Natural killer cell (primary cell): ENCODE measurements at regions not wholly inside any gene's neighbourhood (a gene's known extent, or its start where the extent isn't known, plus 50 kb on each side); places are given as distances from the start of the nearest gene placed in this dataset.

Experiments used
- ATAC-seq, 3 donors: fragments of 150-1000 bp in 2 of 3; fragments of 200-7000 bp in 1 of 3; cut with Tn5 transposase; 1 replicate in 1 of 3; 2 replicates in 2 of 3; pipeline ENCODE4 v1.10.0; 2021; ENCODE audit warnings: mild to moderate bottlenecking in 2 of 3, moderate library complexity in 2 of 3
- DNase-seq, 2 donors: peaks; one replicate each; pipeline versions ENCODE4 v3.0.0 to v3.0.0-alpha.2; 2013 to 2021; ENCODE audit warnings: mixed read lengths in 1 of 2
- H3K27ac ChIP-seq: one replicate; pipeline ENCODE4 v1.5.1; 2013; ENCODE audit warnings: mild to moderate bottlenecking, low read length
- H3K27me3 ChIP-seq: one replicate; pipeline ENCODE4 v1.6.1; 2013; ENCODE audit warnings: low read length; ENCODE audit not compliant: control insufficient read depth, insufficient read depth
- H3K36me3 ChIP-seq: one replicate; pipeline ENCODE4 v1.6.1; 2013; ENCODE audit warnings: low read length; ENCODE audit not compliant: control insufficient read depth, insufficient read depth
- H3K4me1 ChIP-seq: one replicate; pipeline ENCODE4 v1.6.1; 2013; ENCODE audit warnings: low read length; ENCODE audit not compliant: control insufficient read depth, insufficient read depth
- H3K4me3 ChIP-seq: one replicate; pipeline ENCODE4 v1.5.1; 2013; ENCODE audit warnings: low read length
- H3K9me3 ChIP-seq: one replicate; pipeline ENCODE4 v1.6.1; 2013; ENCODE audit warnings: low read length; ENCODE audit not compliant: control insufficient read depth, insufficient read depth
- H3K27ac Mint-ChIP-seq, 2 donors: one replicate each; pipeline ENCODE4 v1.8.0; 2022; ENCODE audit warnings: mild to moderate bottlenecking in 2 of 2, mixed read lengths in 2 of 2, moderate library complexity in 1 of 2
- H3K27me3 Mint-ChIP-seq, 2 donors: one replicate each; pipeline ENCODE4 v1.8.0; 2022; ENCODE audit warnings: low read depth in 2 of 2, mixed read lengths in 2 of 2
- H3K36me3 Mint-ChIP-seq: one replicate; pipeline ENCODE4 v1.8.0; 2022; ENCODE audit warnings: mixed read lengths
- H3K4me1 Mint-ChIP-seq, 2 donors: one replicate each; pipeline ENCODE4 v1.8.0; 2022; ENCODE audit warnings: mixed read lengths in 2 of 2
- H3K4me3 Mint-ChIP-seq: one replicate; pipeline ENCODE4 v1.8.0; 2022; ENCODE audit warnings: mild to moderate bottlenecking, moderate library complexity, mixed read lengths
- H3K9me3 Mint-ChIP-seq, 2 donors: one replicate each; pipeline ENCODE4 v1.8.0; 2022; ENCODE audit warnings: mixed read lengths in 2 of 2
- CTCF ChIP-seq: fragments of 200-600 bp; IDR thresholded peaks from one replicate; pipeline ENCODE4 v1.8.0; 2022; ENCODE audit warnings: antibody characterized with exemption
- WGBS: methylation state at CpG from one replicate; pipeline ENCODE4 v1.1.7; 2013; ENCODE audit warnings: missing lambda C conversion rate; ENCODE audit not compliant: insufficient coverage; 5-methylcytosine and 5-hydroxymethylcytosine counted together
- intact Hi-C: fragments of 100-400 bp; cut with micrococcal nuclease; formaldehyde crosslinking; loops from one replicate; pipeline ENCODE4 v1.14.2; 2022

- Histone ChIP-seq H3K4me1 (no peaks in the 10 kb centered on the region), H3K9me3 (no peaks in the 10 kb centered on the region), H3K36me3 (no peaks in the 10 kb centered on the region), H3K27me3 (no peaks in the 10 kb centered on the region), H3K4me3 (no peak overlapping the region), H3K27ac (no peak overlapping the region)
- H3K27me3 Mint-ChIP-seq: peaks cover 10 to 11% of the 10 kb centered on the region in 2 donors
- no peak for ATAC-seq
- no peak overlapping the region for H3K27ac Mint-ChIP-seq
- no peak for DNase-seq
- H3K36me3 Mint-ChIP-seq: no peaks in the 10 kb centered on the region
- intact Hi-C loops: no loop called here
- no peak overlapping the region for H3K4me3 Mint-ChIP-seq
- no peak for TF ChIP-seq CTCF
- no peaks in the 10 kb centered on the region for H3K4me1 Mint-ChIP-seq
- WGBS: 81% methylated on average over 22 of the region's 22 CpGs
- no peaks in the 10 kb centered on the region for H3K9me3 Mint-ChIP-seq
Measured at GRCh38 chr11:134572741-134573675, 161.0 kb upstream of the B3GAT1 start.

GRCh38 chr11:134571301-134571700 lies 159.3 kb upstream of the B3GAT1 start:
- ATAC-seq: no peak
- 92% methylated on average over 3 of the region's 3 CpGs for WGBS

GRCh38 chr11:134569195-134569594 lies 157.2 kb upstream of the B3GAT1 start:
- WGBS: 83% methylated on average over 5 of the region's 6 CpGs
- Mint-ChIP-seq H3K36me3 (no peaks in the 10 kb centered on the region), H3K9me3 (no peaks in the 10 kb centered on the region), H3K27me3 (peaks cover 10 to 11% of the 10 kb centered on the region in 2 donors), H3K4me3 (no peak overlapping the region), H3K27ac (no peak overlapping the region), H3K4me1 (no peaks in the 10 kb centered on the region)
- DNase-seq: no peak
- no peaks in the 10 kb centered on the region for H3K9me3 ChIP-seq
- H3K27ac ChIP-seq: no peak overlapping the region
- no peaks in the 10 kb centered on the region for H3K27me3 ChIP-seq
- H3K4me1 ChIP-seq: no peaks in the 10 kb centered on the region
- TF ChIP-seq CTCF: no peak
- no peaks in the 10 kb centered on the region for H3K36me3 ChIP-seq
- intact Hi-C loops: no loop called here
- no peak for ATAC-seq
- H3K4me3 ChIP-seq: no peak overlapping the region

More at GRCh38 chr11:134571301-134571700, 159.3 kb upstream of the B3GAT1 start:
- H3K4me3 Mint-ChIP-seq: no peak overlapping the region
- peaks cover 10 to 11% of the 10 kb centered on the region in 2 donors for H3K27me3 Mint-ChIP-seq
- H3K4me1 Mint-ChIP-seq: no peaks in the 10 kb centered on the region
- DNase-seq: no peak
- intact Hi-C loops: no loop called here
- no peak for TF ChIP-seq CTCF
- no peak overlapping the region for H3K27ac Mint-ChIP-seq
- no peak overlapping the region for H3K27ac ChIP-seq
- H3K36me3 ChIP-seq: no peaks in the 10 kb centered on the region
- H3K4me1 ChIP-seq: no peaks in the 10 kb centered on the region
- H3K36me3 Mint-ChIP-seq: no peaks in the 10 kb centered on the region
- H3K27me3 ChIP-seq: no peaks in the 10 kb centered on the region
- no peak overlapping the region for H3K4me3 ChIP-seq
- no peaks in the 10 kb centered on the region for H3K9me3 Mint-ChIP-seq
- no peaks in the 10 kb centered on the region for H3K9me3 ChIP-seq
